HepG2 (cell line): ENCODE measurements at regions not wholly inside any gene's neighbourhood (a gene's known extent, or its start where the extent isn't known, plus 50 kb on each side); places are given as distances from the start of the nearest gene placed in this dataset.
A peak's percentile ranks its signal among the peaks of the same experiment; 100 is the strongest.

ENCODE experiments used
- BCL6 ChIP-seq: IDR thresholded peaks from 2 replicates; pipeline ENCODE4 v1.6.1; 2016; ENCODE audit warnings: missing genetic modification reagents, missing compliant biosample characterization
- BCLAF1 ChIP-seq: fragments of 450-650 bp; IDR thresholded peaks from 2 replicates; pipeline ENCODE4 v1.6.1; 2017; ENCODE audit warnings: mild to moderate bottlenecking
- CREM ChIP-seq, 2 experiments: sonication (generic) in 1 of 2; formaldehyde crosslinking in 1 of 2; IDR thresholded peaks; 2 replicates each; pipeline versions ENCODE4 v1.4.0 to v1.6.1; 2016 to 2020; ENCODE audit warnings: antibody characterized with exemption in 1 of 2, mild to moderate bottlenecking in 1 of 2, missing genetic modification reagents in 1 of 2
- DRAP1 ChIP-seq: IDR thresholded peaks from 2 replicates; pipeline ENCODE4 v1.6.1; 2016; ENCODE audit warnings: missing genetic modification reagents, missing compliant biosample characterization
- ELF1 ChIP-seq: sonication (generic); formaldehyde crosslinking; IDR thresholded peaks from 2 replicates; pipeline ENCODE4 v1.4.0; 2020; ENCODE audit warnings: missing genetic modification reagents
- ESRRA ChIP-seq: sonication (generic); formaldehyde crosslinking; IDR thresholded peaks from 2 replicates; pipeline ENCODE4 v1.5.1; 2020; ENCODE audit warnings: mild to moderate bottlenecking, low read depth, missing genetic modification reagents
- FOSL2 ChIP-seq: sonication (generic); formaldehyde crosslinking; IDR thresholded peaks from 2 replicates; pipeline ENCODE4 v1.4.0; 2020; ENCODE audit warnings: missing genetic modification reagents
- FOXP4 ChIP-seq: sonication (generic); formaldehyde crosslinking; IDR thresholded peaks from 2 replicates; pipeline ENCODE4 v1.4.0; 2020; ENCODE audit warnings: missing genetic modification reagents
- HBP1 ChIP-seq: IDR thresholded peaks from 2 replicates; pipeline ENCODE4 v1.6.1; 2016; ENCODE audit warnings: low read depth, control low read depth
- IKZF1 ChIP-seq: fragments of 450-650 bp; IDR thresholded peaks from 2 replicates; pipeline ENCODE4 v1.7.1; 2016
- ISL2 ChIP-seq: sonication (generic); formaldehyde crosslinking; IDR thresholded peaks from 2 replicates; pipeline ENCODE4 v1.5.0; 2020; ENCODE audit warnings: missing genetic modification reagents
- MED1 ChIP-seq: sonication (generic); formaldehyde crosslinking; IDR thresholded peaks from 2 replicates; pipeline ENCODE4 v1.4.0; 2020; ENCODE audit warnings: missing genetic modification reagents
- NR2F6 ChIP-seq, 2 experiments: IDR thresholded peaks; 2 replicates each; pipeline ENCODE4 v1.6.1; 2016; ENCODE audit warnings: antibody characterized with exemption in 1 of 2, mild to moderate bottlenecking in 1 of 2
- SAP130 ChIP-seq: IDR thresholded peaks from 2 replicates; pipeline ENCODE4 v1.6.1; 2016; ENCODE audit warnings: low read depth
- SIX1 ChIP-seq: sonication (generic); formaldehyde crosslinking; IDR thresholded peaks from 2 replicates; pipeline ENCODE4 v1.4.0; 2020; ENCODE audit warnings: missing genetic modification reagents, borderline replicate concordance
- SRSF9 ChIP-seq: fragments of 200-400 bp; formaldehyde crosslinking; IDR thresholded peaks from 2 replicates; pipeline ENCODE4 v1.6.1; 2018; ENCODE audit warnings: borderline replicate concordance, mild to moderate bottlenecking, low read depth, low read length; ENCODE audit not compliant: insufficient read depth, poor library complexity, severe bottlenecking
- TARDBP ChIP-seq: sonication (generic); formaldehyde crosslinking; IDR thresholded peaks from 2 replicates; pipeline ENCODE4 v1.8.0; 2022; ENCODE audit warnings: mild to moderate bottlenecking, missing genetic modification reagents
- THAP11 ChIP-seq: IDR thresholded peaks from 2 replicates; pipeline ENCODE4 v1.6.1; 2016; ENCODE audit warnings: missing biosample characterization, missing genetic modification reagents
- THRA ChIP-seq: sonication (generic); formaldehyde crosslinking; IDR thresholded peaks from 2 replicates; pipeline ENCODE4 v1.4.0; 2020; ENCODE audit warnings: missing genetic modification reagents, borderline replicate concordance
- ZNF251 ChIP-seq: sonication (generic); formaldehyde crosslinking; IDR thresholded peaks from 2 replicates; pipeline ENCODE4 v1.9.0; 2021; ENCODE audit warnings: mild to moderate bottlenecking, missing genetic modification reagents
- ZNF607 ChIP-seq: sonication (generic); formaldehyde crosslinking; IDR thresholded peaks from 2 replicates; pipeline ENCODE4 v1.5.1; 2020; ENCODE audit warnings: missing genetic modification reagents, mild to moderate bottlenecking, borderline replicate concordance
- ZNF678 ChIP-seq: sonication (generic); formaldehyde crosslinking; IDR thresholded peaks from 2 replicates; pipeline ENCODE4 v1.4.0; 2020; ENCODE audit warnings: mild to moderate bottlenecking, missing genetic modification reagents
- ZNF740 ChIP-seq: sonication (generic); formaldehyde crosslinking; IDR thresholded peaks from 2 replicates; pipeline ENCODE4 v1.4.0; 2020; ENCODE audit warnings: missing genetic modification reagents

- no peak for TF ChIP-seq IKZF1
- peak; percentile 74 for TF ChIP-seq CREM (IDR thresholded peaks at IDR 0.05)
- TF ChIP-seq CREM (CRISPR knock-in tag; IDR thresholded peaks at IDR 0.05) = no peak
- no peak for TF ChIP-seq ZNF678 (CRISPR knock-in tag)
- TF ChIP-seq ISL2 (CRISPR knock-in tag) = peak; percentile 70
- TF ChIP-seq ZNF740 = no peak
- peak; percentile 79 for TF ChIP-seq FOXP4
- no peak for TF ChIP-seq ZNF607 (CRISPR knock-in tag)
- peak; percentile 37; the same call in 1 of the 2 replicates for TF ChIP-seq THRA (CRISPR knock-in tag)
- no peak; the same call in 1 of the 2 replicates for TF ChIP-seq NR2F6 (IDR thresholded peaks at IDR 0.05)
- TF ChIP-seq NR2F6 (CRISPR knock-in tag; IDR thresholded peaks at IDR 0.05) = peak; percentile 51; the same call in 1 of the 2 replicates
- no peak for TF ChIP-seq ELF1 (CRISPR knock-in tag)
- TF ChIP-seq HBP1 (CRISPR knock-in tag) = no peak
- TF ChIP-seq BCL6 = peak; percentile 71
- peak; percentile 81 for TF ChIP-seq FOSL2 (CRISPR knock-in tag)
- TF ChIP-seq MED1 (CRISPR knock-in tag) = peak; percentile 75
- peak; percentile 54 for TF ChIP-seq DRAP1 (CRISPR knock-in tag)
- TF ChIP-seq SIX1 (CRISPR knock-in tag) = peak; percentile 62; the same call in 1 of the 2 replicates
- no peak for TF ChIP-seq ESRRA (CRISPR knock-in tag)
- TF ChIP-seq ZNF251 (CRISPR knock-in tag) = no peak
- TF ChIP-seq BCLAF1 = no peak
- peak; percentile 64; the same call in 1 of the 2 replicates for TF ChIP-seq SAP130 (CRISPR knock-in tag)
- 0 out of 2 replicates have a peak, but pooled peaks have one; percentile 34 for TF ChIP-seq TARDBP (CRISPR knock-in tag)
- peak; percentile 35; the same call in 1 of the 2 replicates for TF ChIP-seq THAP11 (CRISPR knock-in tag)
- no peak for TF ChIP-seq SRSF9
Measured at GRCh38 chr7:130996833-130997231, 262.8 kb upstream of the KLF14 start (continued).
